ENCODE measurements at regions not wholly inside any gene's neighbourhood (a gene's known extent, or its start where the extent isn't known, plus 50 kb on each side); places are given as distances from the start of the nearest gene placed in this dataset.

DNA sequence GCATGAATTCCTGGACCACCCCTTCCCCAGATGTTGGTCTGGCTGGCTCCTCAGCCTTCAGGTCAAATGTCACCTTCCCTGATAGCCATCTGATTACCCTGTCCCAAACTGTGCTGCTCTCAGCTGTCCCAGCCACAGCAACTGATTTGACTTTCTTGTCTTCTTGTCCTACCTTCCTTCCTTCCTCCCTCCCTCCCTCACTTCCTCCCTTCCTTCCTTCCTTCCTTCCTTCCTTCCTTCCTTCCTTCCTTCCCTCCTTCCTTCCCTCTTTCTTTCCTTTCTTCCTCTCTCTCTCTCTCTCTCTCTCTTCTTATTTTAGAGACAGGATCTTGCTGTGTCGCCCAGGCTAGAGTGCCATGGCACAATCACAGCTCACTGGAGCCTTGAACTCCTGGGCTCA lies 242.5 kb downstream of the RPS24 start:
- TF ChIP-seq, protein P1, sequence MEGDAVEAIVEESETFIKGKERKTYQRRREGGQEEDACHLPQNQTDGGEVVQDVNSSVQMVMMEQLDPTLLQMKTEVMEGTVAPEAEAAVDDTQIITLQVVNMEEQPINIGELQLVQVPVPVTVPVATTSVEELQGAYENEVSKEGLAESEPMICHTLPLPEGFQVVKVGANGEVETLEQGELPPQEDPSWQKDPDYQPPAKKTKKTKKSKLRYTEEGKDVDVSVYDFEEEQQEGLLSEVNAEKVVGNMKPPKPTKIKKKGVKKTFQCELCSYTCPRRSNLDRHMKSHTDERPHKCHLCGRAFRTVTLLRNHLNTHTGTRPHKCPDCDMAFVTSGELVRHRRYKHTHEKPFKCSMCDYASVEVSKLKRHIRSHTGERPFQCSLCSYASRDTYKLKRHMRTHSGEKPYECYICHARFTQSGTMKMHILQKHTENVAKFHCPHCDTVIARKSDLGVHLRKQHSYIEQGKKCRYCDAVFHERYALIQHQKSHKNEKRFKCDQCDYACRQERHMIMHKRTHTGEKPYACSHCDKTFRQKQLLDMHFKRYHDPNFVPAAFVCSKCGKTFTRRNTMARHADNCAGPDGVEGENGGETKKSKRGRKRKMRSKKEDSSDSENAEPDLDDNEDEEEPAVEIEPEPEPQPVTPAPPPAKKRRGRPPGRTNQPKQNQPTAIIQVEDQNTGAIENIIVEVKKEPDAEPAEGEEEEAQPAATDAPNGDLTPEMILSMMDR (IDR thresholded peaks at IDR 0.05) = no peak
- TF ChIP-seq POLR2A (IDR thresholded peaks at IDR 0.05) = no peak

Measured in right lobe of liver (tissue), 4 donors.